SK-N-SH treated with all-trans-retinoic acid at 6 μM for 48 hours (cell line): ENCODE measurements at regions not wholly inside any gene's neighbourhood (a gene's known extent, or its start where the extent isn't known, plus 50 kb on each side); places are given as distances from the start of the nearest gene placed in this dataset.

Experiments used
- ATAC-seq: fragments of 200-7000 bp; cut with Tn5 transposase; 3 replicates; pipeline ENCODE4 v1.9.1; 2020; ENCODE audit warnings: mild to moderate bottlenecking, moderate library complexity
- BACH2 ChIP-seq: fragments of 250-450 bp; sonication (Bioruptor Pico); IDR thresholded peaks from 2 replicates; pipeline ENCODE4 v1.9.0; 2021; ENCODE audit warnings: mild to moderate bottlenecking, borderline replicate concordance
- CSDC2 ChIP-seq: fragments of 250-450 bp; sonication (Bioruptor Pico); IDR thresholded peaks from 2 replicates; pipeline ENCODE4 v1.5.0; 2020; ENCODE audit warnings: mild to moderate bottlenecking, moderate library complexity
- ESRRG ChIP-seq: fragments of 250-450 bp; sonication (Bioruptor Pico); IDR thresholded peaks from 2 replicates; pipeline ENCODE4 v1.6.1; 2021; ENCODE audit warnings: mild to moderate bottlenecking
- GLIS3 ChIP-seq: fragments of 250-450 bp; sonication (Bioruptor Pico); IDR thresholded peaks from 2 replicates; pipeline ENCODE4 v1.5.0; 2020; ENCODE audit warnings: mild to moderate bottlenecking, moderate library complexity
- ISL1 ChIP-seq: fragments of 250-450 bp; sonication (Bioruptor Pico); IDR thresholded peaks from 2 replicates; pipeline ENCODE4 v2.1.2; 2022; ENCODE audit warnings: mild to moderate bottlenecking, moderate library complexity
- OSR1 ChIP-seq: fragments of 250-450 bp; sonication (Bioruptor Pico); IDR thresholded peaks from 2 replicates; pipeline ENCODE4 v1.8.0; 2022; ENCODE audit warnings: moderate library complexity, mild to moderate bottlenecking, inconsistent platforms
- PPARA ChIP-seq: fragments of 250-450 bp; sonication (Bioruptor Pico); IDR thresholded peaks from 2 replicates; pipeline ENCODE4 v1.5.0; 2020; ENCODE audit warnings: mild to moderate bottlenecking, borderline replicate concordance
- RARB ChIP-seq: fragments of 250-450 bp; sonication (Bioruptor Pico); IDR thresholded peaks from 2 replicates; pipeline ENCODE4 v1.8.0; 2021; ENCODE audit warnings: mild to moderate bottlenecking, moderate library complexity
- SNAI2 ChIP-seq: fragments of 250-450 bp; sonication (Bioruptor Pico); IDR thresholded peaks from 2 replicates; pipeline ENCODE4 v1.5.0; 2020; ENCODE audit warnings: mild to moderate bottlenecking, moderate library complexity
- TCF4 ChIP-seq: fragments of 250-450 bp; sonication (Bioruptor Pico); IDR thresholded peaks from 2 replicates; pipeline ENCODE4 v1.8.0; 2021; ENCODE audit warnings: mild to moderate bottlenecking, moderate library complexity, borderline replicate concordance
- TOX ChIP-seq: fragments of 250-450 bp; sonication (Bioruptor Pico); IDR thresholded peaks from 2 replicates; pipeline ENCODE4 v1.8.0; 2021; ENCODE audit warnings: mild to moderate bottlenecking, moderate library complexity, borderline replicate concordance
- ZC3H10 ChIP-seq: fragments of 250-450 bp; sonication (Bioruptor Pico); IDR thresholded peaks from 2 replicates; pipeline ENCODE4 v1.5.1; 2021; ENCODE audit warnings: mild to moderate bottlenecking, moderate library complexity
- ZFP3 ChIP-seq: fragments of 250-450 bp; sonication (Bioruptor Pico); IDR thresholded peaks from 2 replicates; pipeline ENCODE4 v1.5.0; 2020; ENCODE audit warnings: mild to moderate bottlenecking, moderate library complexity
- ZFP30 ChIP-seq: fragments of 450-650 bp; formaldehyde crosslinking; IDR thresholded peaks from 2 replicates; pipeline ENCODE4 v1.5.0; 2022; ENCODE audit warnings: mild to moderate bottlenecking, moderate library complexity
- ZNF565 ChIP-seq: fragments of 450-650 bp; formaldehyde crosslinking; conservative IDR thresholded peaks from 2 replicates; pipeline ENCODE4 v1.5.0; 2020; ENCODE audit warnings: low read depth, mild to moderate bottlenecking, moderate library complexity
- ZNF70 ChIP-seq: fragments of 450-650 bp; formaldehyde crosslinking; IDR thresholded peaks from 2 replicates; pipeline ENCODE4 v1.5.0; 2020; ENCODE audit warnings: mild to moderate bottlenecking, moderate library complexity
- ZNF8 ChIP-seq: fragments of 450-650 bp; formaldehyde crosslinking; IDR thresholded peaks from 2 replicates; pipeline ENCODE4 v1.5.0; 2020; ENCODE audit warnings: mild to moderate bottlenecking, moderate library complexity
- TF ChIP-seq, protein P1 (sequence below): fragments of 250-450 bp; sonication (Bioruptor Pico); IDR thresholded peaks from 2 replicates; pipeline ENCODE4 v1.5.1; 2020; ENCODE audit warnings: low read depth, mild to moderate bottlenecking, moderate library complexity
- TF ChIP-seq, protein P2 (sequence below): fragments of 250-450 bp; sonication (Bioruptor Pico); IDR thresholded peaks from 2 replicates; pipeline ENCODE4 v1.5.0; 2020; ENCODE audit warnings: mild to moderate bottlenecking, moderate library complexity
- TF ChIP-seq, protein P3 (sequence below): fragments of 250-450 bp; sonication (Bioruptor Pico); IDR thresholded peaks from 2 replicates; pipeline ENCODE4 v1.8.0; 2021; ENCODE audit warnings: low read depth, mild to moderate bottlenecking, moderate library complexity, borderline replicate concordance

DNA sequence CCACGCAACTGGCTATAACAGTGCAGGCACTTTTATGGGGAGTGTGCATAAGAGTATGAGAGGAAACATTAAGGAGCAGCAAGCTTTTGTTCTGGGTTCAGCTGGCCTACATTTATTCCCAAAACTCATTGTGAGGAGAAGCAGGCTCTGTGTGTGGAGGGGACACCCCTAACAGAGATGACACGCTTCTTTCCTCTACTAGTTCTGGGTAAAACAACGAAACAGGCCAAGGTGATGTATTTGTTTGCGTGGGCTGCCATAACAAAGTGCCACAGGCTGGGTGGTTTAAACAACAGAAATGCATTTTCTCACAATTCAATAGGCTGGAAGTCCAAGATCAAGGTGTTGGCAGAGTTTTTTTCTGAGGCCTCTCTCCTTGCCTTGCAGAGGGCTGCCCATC lies 488.6 kb downstream of the MID1IP1 start:
- ATAC-seq: no peak
- TF ChIP-seq RARB (CRISPR knock-in tag) (no peak), ZNF70 (CRISPR knock-in tag) (no peak), TCF4 (no peak), ZC3H10 (no peak), PPARA (CRISPR knock-in tag) (no peak), TOX (no peak), ISL1 (no peak), BACH2 (CRISPR knock-in tag) (no peak), ESRRG (no peak), ZNF8 (CRISPR knock-in tag) (no peak), OSR1 (no peak)
- TF ChIP-seq, protein P1, sequence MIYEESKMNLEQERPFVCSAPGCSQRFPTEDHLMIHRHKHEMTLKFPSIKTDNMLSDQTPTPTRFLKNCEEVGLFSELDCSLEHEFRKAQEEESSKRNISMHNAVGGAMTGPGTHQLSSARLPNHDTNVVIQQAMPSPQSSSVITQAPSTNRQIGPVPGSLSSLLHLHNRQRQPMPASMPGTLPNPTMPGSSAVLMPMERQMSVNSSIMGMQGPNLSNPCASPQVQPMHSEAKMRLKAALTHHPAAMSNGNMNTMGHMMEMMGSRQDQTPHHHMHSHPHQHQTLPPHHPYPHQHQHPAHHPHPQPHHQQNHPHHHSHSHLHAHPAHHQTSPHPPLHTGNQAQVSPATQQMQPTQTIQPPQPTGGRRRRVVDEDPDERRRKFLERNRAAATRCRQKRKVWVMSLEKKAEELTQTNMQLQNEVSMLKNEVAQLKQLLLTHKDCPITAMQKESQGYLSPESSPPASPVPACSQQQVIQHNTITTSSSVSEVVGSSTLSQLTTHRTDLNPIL: no peak
- TF ChIP-seq, protein P2, sequence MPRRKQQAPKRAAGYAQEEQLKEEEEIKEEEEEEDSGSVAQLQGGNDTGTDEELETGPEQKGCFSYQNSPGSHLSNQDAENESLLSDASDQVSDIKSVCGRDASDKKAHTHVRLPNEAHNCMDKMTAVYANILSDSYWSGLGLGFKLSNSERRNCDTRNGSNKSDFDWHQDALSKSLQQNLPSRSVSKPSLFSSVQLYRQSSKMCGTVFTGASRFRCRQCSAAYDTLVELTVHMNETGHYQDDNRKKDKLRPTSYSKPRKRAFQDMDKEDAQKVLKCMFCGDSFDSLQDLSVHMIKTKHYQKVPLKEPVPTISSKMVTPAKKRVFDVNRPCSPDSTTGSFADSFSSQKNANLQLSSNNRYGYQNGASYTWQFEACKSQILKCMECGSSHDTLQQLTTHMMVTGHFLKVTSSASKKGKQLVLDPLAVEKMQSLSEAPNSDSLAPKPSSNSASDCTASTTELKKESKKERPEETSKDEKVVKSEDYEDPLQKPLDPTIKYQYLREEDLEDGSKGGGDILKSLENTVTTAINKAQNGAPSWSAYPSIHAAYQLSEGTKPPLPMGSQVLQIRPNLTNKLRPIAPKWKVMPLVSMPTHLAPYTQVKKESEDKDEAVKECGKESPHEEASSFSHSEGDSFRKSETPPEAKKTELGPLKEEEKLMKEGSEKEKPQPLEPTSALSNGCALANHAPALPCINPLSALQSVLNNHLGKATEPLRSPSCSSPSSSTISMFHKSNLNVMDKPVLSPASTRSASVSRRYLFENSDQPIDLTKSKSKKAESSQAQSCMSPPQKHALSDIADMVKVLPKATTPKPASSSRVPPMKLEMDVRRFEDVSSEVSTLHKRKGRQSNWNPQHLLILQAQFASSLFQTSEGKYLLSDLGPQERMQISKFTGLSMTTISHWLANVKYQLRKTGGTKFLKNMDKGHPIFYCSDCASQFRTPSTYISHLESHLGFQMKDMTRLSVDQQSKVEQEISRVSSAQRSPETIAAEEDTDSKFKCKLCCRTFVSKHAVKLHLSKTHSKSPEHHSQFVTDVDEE (CRISPR knock-in tag): no peak
- TF ChIP-seq, protein P3, sequence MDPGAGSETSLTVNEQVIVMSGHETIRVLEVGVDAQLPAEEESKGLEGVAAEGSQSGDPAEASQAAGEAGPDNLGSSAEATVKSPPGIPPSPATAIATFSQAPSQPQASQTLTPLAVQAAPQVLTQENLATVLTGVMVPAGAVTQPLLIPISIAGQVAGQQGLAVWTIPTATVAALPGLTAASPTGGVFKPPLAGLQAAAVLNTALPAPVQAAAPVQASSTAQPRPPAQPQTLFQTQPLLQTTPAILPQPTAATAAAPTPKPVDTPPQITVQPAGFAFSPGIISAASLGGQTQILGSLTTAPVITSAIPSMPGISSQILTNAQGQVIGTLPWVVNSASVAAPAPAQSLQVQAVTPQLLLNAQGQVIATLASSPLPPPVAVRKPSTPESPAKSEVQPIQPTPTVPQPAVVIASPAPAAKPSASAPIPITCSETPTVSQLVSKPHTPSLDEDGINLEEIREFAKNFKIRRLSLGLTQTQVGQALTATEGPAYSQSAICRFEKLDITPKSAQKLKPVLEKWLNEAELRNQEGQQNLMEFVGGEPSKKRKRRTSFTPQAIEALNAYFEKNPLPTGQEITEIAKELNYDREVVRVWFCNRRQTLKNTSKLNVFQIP (CRISPR knock-in tag): no peak

DNA sequence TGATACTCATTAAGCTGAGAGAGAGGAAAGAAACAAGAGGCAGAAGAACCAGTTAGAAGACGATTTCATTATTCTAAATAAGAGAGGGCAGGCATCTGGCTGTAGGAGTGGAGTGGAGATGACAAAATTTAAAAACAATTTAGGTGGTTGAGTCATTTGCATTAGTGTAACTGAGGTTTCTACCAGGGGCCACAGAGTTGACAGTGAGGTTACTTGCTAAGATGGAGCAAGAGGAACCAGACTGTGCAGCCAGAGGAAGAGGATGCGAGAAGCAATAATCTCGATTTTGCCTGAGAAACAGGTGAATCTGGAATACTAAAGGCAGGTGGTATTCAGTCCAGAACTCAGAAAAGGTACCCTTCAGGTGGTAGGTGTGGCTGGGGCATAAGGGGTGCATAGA lies 491.9 kb downstream of the MID1IP1 start:
- ATAC-seq: no peak
- no peak for TF ChIP-seq ZNF8 (CRISPR knock-in tag)
- TF ChIP-seq, protein P3 (CRISPR knock-in tag): no peak
- no peak for TF ChIP-seq SNAI2 (CRISPR knock-in tag)
- no peak for TF ChIP-seq PPARA (CRISPR knock-in tag)

DNA sequence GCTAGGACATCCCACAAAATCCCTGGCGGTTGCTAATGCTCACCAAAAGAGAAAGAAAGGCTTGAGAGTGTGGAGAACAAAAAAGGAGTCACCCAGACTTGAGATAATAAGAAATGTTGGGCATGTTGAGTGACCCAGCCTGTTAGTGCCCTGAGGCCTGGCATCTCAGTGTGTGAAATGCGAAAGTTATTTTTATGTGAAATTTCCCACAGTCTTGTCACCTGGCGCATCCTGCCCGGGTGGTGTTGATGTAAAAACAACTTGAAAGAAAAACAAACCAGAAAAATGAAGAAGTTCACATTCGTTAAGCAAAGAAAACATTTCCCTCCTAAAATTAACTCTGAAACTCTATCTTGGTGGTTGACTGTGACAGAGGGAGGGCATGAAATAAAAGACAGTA lies 495.2 kb downstream of the MID1IP1 start:
- TF ChIP-seq ZFP3 (CRISPR knock-in tag) (no peak), ZFP30 (CRISPR knock-in tag) (no peak), GLIS3 (no peak), OSR1 (no peak), SNAI2 (CRISPR knock-in tag) (no peak), RARB (CRISPR knock-in tag) (no peak), TCF4 (no peak)
- TF ChIP-seq, protein P1: no peak
- TF ChIP-seq, protein P3 (CRISPR knock-in tag): no peak
- TF ChIP-seq, all 23 proteins: peak for 0
- ATAC-seq: no peak

DNA sequence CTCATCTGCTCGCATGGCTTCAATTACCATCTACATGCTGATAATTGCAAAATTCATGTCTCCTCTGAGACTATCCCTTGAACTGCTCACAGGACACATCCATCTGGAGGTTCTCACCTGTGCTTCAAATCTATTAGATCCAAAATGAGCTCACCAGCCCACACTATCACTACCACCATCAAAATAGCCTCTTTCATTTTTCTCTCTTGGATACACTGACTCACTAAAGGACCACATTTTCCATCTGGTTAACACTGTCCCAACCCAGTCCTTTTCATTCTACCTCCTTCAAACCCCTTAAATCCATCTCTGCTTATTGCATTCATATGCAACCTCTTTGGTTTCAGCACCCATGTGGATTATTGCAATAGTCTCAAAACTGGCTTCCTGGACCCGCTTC lies 497.6 kb downstream of the MID1IP1 start:
- no peak for ATAC-seq
- no peak for TF ChIP-seq PPARA (CRISPR knock-in tag)
- no peak for TF ChIP-seq SNAI2 (CRISPR knock-in tag)
- no peak for TF ChIP-seq ZC3H10
- no peak for TF ChIP-seq CSDC2
- TF ChIP-seq ZNF70 (CRISPR knock-in tag): no peak
- TF ChIP-seq ESRRG: no peak
- TF ChIP-seq ZFP30 (CRISPR knock-in tag): no peak
- no peak for TF ChIP-seq TCF4
- TF ChIP-seq, protein P3 (CRISPR knock-in tag): no peak
- no peak for TF ChIP-seq ZNF565 (CRISPR knock-in tag)
- TF ChIP-seq GLIS3: no peak
- TF ChIP-seq ISL1: no peak
- TF ChIP-seq, all 23 proteins: peak for 0
